GM12864 (cell line): ENCODE measurements at regions not wholly inside any gene's neighbourhood (a gene's known extent, or its start where the extent isn't known, plus 50 kb on each side); places are given as distances from the start of the nearest gene placed in this dataset.
A peak's percentile ranks its signal among the peaks of the same experiment; 100 is the strongest.

Experiments used
- DNase-seq: peaks from one replicate; pipeline ENCODE4 v3.0.0-alpha.2; 2011; ENCODE audit warnings: low read depth
- H3K4me3 ChIP-seq: 2 replicates; pipeline ENCODE4 v1.5.1; 2011; ENCODE audit warnings: mild to moderate bottlenecking, low read depth, low read length, control low read depth
- TF ChIP-seq, protein P1 (sequence below): IDR thresholded peaks from 2 replicates; pipeline ENCODE4 v1.5.1; 2011; ENCODE audit warnings: low read depth, mild to moderate bottlenecking, moderate library complexity, low read length, control low read depth, inconsistent platforms; ENCODE audit errors: missing control alignments

DNA sequence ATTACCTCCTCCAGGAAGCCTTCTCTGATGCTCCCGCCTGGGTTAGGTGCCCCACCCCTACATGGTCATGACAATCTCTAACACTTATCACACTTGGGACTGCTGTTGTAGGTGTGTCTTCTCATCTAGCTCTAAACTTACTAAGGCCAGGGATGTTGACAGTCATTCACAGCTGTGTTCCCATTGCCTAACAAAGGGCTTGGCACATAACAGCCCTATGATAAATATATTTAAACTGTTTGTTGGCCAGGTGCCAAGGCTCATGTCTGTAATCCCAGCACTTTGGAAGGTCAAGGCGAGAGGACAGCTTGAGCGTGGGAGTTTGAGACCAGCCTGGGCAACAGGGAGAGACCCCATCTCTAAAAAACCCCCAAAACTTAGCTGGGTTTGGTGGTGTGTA, 98.8 kb upstream of the RGS6 start:
- DNase-seq = no peak
- no peak overlapping the region for H3K4me3 ChIP-seq
- TF ChIP-seq, protein P1, sequence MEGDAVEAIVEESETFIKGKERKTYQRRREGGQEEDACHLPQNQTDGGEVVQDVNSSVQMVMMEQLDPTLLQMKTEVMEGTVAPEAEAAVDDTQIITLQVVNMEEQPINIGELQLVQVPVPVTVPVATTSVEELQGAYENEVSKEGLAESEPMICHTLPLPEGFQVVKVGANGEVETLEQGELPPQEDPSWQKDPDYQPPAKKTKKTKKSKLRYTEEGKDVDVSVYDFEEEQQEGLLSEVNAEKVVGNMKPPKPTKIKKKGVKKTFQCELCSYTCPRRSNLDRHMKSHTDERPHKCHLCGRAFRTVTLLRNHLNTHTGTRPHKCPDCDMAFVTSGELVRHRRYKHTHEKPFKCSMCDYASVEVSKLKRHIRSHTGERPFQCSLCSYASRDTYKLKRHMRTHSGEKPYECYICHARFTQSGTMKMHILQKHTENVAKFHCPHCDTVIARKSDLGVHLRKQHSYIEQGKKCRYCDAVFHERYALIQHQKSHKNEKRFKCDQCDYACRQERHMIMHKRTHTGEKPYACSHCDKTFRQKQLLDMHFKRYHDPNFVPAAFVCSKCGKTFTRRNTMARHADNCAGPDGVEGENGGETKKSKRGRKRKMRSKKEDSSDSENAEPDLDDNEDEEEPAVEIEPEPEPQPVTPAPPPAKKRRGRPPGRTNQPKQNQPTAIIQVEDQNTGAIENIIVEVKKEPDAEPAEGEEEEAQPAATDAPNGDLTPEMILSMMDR = no peak

DNA sequence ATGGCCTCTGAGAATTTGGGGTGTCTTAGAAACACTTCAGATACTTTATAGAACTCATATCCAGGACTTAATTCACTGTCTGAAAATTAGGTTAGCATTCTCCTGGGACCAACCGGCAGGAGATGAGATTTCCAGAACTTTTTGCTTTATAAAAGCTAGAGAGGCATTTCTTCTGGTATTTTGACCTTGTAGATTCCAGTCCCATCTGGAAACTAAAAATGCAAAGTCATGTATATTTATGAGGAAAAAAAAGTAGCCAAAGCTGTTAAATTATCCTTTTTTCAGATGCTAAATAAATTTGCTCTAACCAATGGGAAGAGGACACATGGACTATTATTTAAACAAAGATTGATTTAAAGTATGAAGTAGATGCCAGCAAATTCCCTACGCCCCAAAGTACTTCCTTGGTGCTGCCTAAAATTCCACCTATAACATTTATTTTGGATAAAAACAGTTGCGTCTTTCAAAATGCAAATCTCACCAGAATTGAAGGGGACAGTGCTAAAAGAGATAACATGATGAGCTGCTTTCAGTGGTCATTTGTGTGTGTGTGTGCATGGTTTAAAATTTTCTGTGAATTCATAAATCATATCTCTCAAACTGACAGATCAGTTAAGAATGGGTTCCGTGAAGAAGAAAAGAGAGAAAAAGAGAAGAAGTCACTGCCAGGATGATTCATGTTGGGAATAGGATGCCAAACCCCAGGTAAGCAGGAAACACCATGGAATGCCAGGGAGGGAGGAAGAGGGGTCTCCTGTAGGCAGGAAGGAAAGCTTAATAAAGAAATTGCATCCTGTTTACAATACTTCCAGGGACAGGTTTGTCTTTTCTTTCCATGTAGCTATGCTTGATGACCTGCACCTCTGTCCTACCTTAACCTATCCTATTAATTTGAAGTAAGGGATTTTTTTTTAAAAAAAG, 97.7 kb upstream of the RGS6 start:
- H3K4me3 ChIP-seq = no peak overlapping the region
- DNase-seq = no peak
- TF ChIP-seq, protein P1 = no peak

DNA sequence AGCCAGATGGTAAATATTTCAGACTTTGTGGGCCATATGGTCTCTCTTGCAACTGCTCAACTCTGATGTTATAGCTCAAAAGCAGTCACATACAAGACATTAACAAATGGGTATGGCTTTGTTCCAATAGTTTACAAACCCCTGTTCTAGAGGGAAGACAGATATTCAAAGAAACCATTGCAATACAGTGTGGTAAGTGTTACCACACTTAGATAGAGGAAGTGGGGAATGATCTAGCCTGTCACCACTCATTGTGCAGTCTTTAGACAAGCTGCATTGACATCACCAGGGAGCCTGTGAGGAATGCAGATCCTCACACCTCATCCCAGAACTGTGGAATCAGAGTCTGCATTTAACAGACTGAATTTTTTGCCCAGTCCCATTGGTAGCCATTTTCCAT, 80.0 kb upstream of the RGS6 start:
- TF ChIP-seq, protein P1 = no peak
- DNase-seq = no peak
- no peak overlapping the region for H3K4me3 ChIP-seq

DNA sequence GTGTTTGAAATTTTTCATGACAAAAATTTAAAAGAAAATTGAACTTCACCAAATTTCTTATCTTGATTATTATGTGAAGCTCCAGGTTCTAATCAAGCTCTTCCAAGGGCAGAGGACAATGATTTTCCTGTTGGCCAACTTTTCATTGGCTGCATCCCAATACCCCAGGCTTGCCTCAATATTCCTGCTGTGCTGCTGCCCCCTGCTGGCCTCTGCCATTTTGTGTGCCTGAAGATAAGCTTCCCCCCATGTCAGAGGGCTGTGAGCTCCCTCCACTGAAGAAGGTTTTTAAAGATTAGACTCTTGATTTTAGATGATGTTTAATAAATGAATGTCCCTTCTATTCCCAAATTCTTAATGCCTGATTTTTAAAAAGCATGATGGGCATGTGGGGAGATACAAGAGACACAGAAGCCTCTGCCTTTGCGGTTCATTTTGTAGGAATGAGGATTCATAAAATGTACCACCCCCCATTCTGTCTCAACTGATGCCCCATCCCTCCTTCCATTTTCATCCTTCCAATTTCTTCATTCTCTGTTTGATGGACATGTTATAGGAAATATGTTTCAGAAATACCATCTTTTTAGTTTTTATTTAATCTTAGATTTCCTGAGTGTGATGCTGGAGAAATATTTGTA, 76.7 kb upstream of the RGS6 start:
- no peak overlapping the region for H3K4me3 ChIP-seq
- TF ChIP-seq, protein P1 = peak; percentile 84
- peak; percentile 21 for DNase-seq

DNA sequence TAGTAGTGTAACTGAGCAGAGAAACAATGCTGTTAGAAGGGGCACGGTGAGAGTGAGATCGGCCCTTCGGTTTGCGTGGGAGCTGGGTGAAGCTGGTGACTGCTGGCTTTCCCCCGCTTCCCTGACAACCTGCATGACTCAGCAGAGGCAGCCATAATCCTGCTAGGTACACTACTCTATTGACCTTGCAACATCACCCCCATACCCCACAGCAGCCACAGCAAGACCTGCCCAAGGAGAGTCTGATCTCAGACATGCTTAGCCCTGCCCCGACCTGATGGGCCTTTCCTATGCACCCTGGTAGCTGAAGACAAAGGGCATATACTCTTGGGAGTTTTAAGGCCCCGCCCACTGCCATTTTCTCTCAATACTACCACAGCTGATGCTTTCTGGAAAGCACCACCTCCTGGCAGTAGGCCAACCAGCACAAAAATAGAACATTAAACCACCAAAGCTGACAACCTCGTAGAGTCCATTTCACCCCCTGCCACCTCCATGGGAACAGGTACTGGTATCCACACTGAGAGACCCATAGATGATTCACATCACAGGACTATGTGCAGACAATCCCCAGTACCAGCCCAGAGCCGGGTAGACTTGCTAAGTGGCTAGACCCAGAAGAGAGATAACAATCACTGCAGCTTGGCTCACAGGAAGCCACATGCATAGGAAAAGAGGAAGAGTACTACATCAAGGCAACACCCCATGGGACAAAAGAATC, 75.9 kb upstream of the RGS6 start:
- DNase-seq = peak; percentile 39
- no peak overlapping the region for H3K4me3 ChIP-seq
- TF ChIP-seq, protein P1 = no peak

DNA sequence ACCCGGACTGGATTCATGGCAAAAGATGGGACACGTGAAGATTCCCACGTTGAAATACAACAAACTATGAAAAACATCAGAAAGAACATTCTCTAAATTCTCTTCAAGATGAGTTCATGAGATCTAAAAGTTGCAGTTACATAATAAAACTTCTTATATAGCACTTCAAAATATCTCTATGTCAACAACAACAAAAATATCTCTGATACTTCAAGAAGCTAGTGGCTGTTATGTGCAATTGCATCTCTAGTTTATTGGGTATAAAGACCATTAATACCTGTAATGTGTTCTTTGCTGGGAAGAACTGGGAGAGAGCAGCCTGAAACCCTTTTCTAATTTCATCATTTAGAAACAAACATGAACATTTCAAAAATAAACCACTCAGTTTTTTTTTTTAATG, 69.2 kb upstream of the RGS6 start:
- TF ChIP-seq, protein P1 = no peak
- no peak overlapping the region for H3K4me3 ChIP-seq
- no peak for DNase-seq
